ENCODE measurements at regions not wholly inside any gene's neighbourhood (a gene's known extent, or its start where the extent isn't known, plus 50 kb on each side); places are given as distances from the start of the nearest gene placed in this dataset.

DNA sequence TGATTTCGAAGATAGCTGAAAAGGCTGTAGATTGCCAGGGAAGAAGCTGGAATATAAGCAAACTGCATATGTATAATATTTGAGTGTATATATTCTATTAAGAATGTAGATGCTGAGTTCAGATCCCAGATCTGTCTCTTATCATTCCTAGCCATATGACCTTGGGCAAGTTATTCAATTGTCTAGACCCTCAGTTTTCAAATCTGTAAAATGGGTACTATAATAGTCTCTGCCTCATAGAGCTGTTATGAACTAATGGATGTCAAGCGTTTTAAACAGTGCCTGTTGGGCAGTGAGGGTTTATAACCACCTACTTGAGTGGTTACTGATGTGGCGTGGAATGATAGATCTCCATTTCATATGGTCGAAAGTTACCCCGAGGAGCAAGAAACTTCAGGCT is 130.4 kb downstream of the GAS1 start:
- no peak for TF ChIP-seq CBFB (CRISPR knock-in tag; IDR thresholded peaks at IDR 0.05)
- TF ChIP-seq, protein P1, sequence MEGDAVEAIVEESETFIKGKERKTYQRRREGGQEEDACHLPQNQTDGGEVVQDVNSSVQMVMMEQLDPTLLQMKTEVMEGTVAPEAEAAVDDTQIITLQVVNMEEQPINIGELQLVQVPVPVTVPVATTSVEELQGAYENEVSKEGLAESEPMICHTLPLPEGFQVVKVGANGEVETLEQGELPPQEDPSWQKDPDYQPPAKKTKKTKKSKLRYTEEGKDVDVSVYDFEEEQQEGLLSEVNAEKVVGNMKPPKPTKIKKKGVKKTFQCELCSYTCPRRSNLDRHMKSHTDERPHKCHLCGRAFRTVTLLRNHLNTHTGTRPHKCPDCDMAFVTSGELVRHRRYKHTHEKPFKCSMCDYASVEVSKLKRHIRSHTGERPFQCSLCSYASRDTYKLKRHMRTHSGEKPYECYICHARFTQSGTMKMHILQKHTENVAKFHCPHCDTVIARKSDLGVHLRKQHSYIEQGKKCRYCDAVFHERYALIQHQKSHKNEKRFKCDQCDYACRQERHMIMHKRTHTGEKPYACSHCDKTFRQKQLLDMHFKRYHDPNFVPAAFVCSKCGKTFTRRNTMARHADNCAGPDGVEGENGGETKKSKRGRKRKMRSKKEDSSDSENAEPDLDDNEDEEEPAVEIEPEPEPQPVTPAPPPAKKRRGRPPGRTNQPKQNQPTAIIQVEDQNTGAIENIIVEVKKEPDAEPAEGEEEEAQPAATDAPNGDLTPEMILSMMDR (IDR thresholded peaks at IDR 0.05 in 2 of 3, conservative IDR thresholded peaks at IDR 0.05 in 1 of 3; ENCODE audit: insufficient read depth in 2 of 3, low read depth in 1 of 3, low read length in 3 of 3), result no peak
- TF ChIP-seq, protein P2, sequence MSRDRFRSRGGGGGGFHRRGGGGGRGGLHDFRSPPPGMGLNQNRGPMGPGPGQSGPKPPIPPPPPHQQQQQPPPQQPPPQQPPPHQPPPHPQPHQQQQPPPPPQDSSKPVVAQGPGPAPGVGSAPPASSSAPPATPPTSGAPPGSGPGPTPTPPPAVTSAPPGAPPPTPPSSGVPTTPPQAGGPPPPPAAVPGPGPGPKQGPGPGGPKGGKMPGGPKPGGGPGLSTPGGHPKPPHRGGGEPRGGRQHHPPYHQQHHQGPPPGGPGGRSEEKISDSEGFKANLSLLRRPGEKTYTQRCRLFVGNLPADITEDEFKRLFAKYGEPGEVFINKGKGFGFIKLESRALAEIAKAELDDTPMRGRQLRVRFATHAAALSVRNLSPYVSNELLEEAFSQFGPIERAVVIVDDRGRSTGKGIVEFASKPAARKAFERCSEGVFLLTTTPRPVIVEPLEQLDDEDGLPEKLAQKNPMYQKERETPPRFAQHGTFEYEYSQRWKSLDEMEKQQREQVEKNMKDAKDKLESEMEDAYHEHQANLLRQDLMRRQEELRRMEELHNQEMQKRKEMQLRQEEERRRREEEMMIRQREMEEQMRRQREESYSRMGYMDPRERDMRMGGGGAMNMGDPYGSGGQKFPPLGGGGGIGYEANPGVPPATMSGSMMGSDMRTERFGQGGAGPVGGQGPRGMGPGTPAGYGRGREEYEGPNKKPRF (IDR thresholded peaks at IDR 0.05; ENCODE audit: low read depth, low read length), result no peak

Data from K562 (cell line).